Lower lobe of right lung (tissue), 2 donors: ENCODE measurements at regions not wholly inside any gene's neighbourhood (a gene's known extent, or its start where the extent isn't known, plus 50 kb on each side); places are given as distances from the start of the nearest gene placed in this dataset.

Source experiments
- ATAC-seq, 2 donors: fragments of 200-7000 bp; cut with Tn5 transposase; one replicate each; pipeline ENCODE4 v1.9.1; 2020 to 2022; ENCODE audit warnings: mild to moderate bottlenecking in 2 of 2, moderate library complexity in 2 of 2
- DNase-seq: peaks from one replicate; pipeline ENCODE4 v3.0.0-alpha.2; 2020
- H3K27ac ChIP-seq: fragments of 200-600 bp; one replicate; pipeline ENCODE4 v1.8.0; 2022
- H3K27me3 ChIP-seq: fragments of 200-600 bp; one replicate; pipeline ENCODE4 v1.8.0; 2022; ENCODE audit warnings: low read depth
- H3K36me3 ChIP-seq: fragments of 200-600 bp; one replicate; pipeline ENCODE4 v1.8.0; 2022; ENCODE audit warnings: mild to moderate bottlenecking
- H3K4me1 ChIP-seq: fragments of 200-600 bp; one replicate; pipeline ENCODE4 v1.8.0; 2022
- H3K4me3 ChIP-seq: fragments of 200-600 bp; one replicate; pipeline ENCODE4 v1.8.0; 2022; ENCODE audit warnings: mild to moderate bottlenecking
- H3K9me3 ChIP-seq: fragments of 200-600 bp; one replicate; pipeline ENCODE4 v1.8.0; 2022
- CTCF ChIP-seq: fragments of 200-600 bp; IDR thresholded peaks from one replicate; pipeline ENCODE4 v1.8.0; 2022; ENCODE audit warnings: antibody characterized with exemption, mild to moderate bottlenecking
- intact Hi-C: fragments of 100-400 bp; cut with DNase I; formaldehyde crosslinking; loops from one replicate; pipeline ENCODE4 v1.11.0; 2022
- donor health status: DM: no; HTN: yes; CAD: no; lungs with severe emphysema.

GRCh38 chr6:22882581-22882980 is 313.2 kb downstream of the HDGFL1 start:
- H3K9me3 ChIP-seq: no peaks in the 10 kb centered on the region
- DNase-seq (no peak), ATAC-seq (no peak)
- H3K27me3 ChIP-seq: no peaks in the 10 kb centered on the region
- intact Hi-C loops: no loop called here
- no peaks in the 10 kb centered on the region for H3K36me3 ChIP-seq
- no peak overlapping the region for H3K4me3 ChIP-seq
- peaks cover 14% of the 10 kb centered on the region for H3K4me1 ChIP-seq
- TF ChIP-seq CTCF: no peak
- no peak overlapping the region for H3K27ac ChIP-seq

- ATAC-seq: no peak
- no peak overlapping the region for H3K27ac ChIP-seq
- intact Hi-C loops: no loop called here
Measured at GRCh38 chr6:22883061-22883717, 313.8 kb downstream of the HDGFL1 start.

GRCh38 chr6:22884456-22884855 is 315.1 kb downstream of the HDGFL1 start:
- ATAC-seq (no peak), DNase-seq (no peak)
- intact Hi-C loops: no loop called here
- H3K27me3 ChIP-seq: no peaks in the 10 kb centered on the region
- H3K4me3 ChIP-seq: no peak overlapping the region
- H3K27ac ChIP-seq: no peak overlapping the region
- no peaks in the 10 kb centered on the region for H3K9me3 ChIP-seq
- H3K36me3 ChIP-seq: no peaks in the 10 kb centered on the region
- peaks cover 18% of the 10 kb centered on the region for H3K4me1 ChIP-seq
- TF ChIP-seq CTCF: no peak

More at GRCh38 chr6:22883061-22883717, 313.8 kb downstream of the HDGFL1 start:
- Histone ChIP-seq H3K4me3 (no peak overlapping the region), H3K27me3 (no peaks in the 10 kb centered on the region), H3K9me3 (no peaks in the 10 kb centered on the region), H3K4me1 (peaks cover 14% of the 10 kb centered on the region), H3K36me3 (no peaks in the 10 kb centered on the region)
- TF ChIP-seq CTCF: no peak
- DNase-seq: no peak

- peak in 1 of 2 donors; percentile 28 for ATAC-seq
- TF ChIP-seq CTCF: no peak
Measured at GRCh38 chr6:22886650-22887581, 317.6 kb downstream of the HDGFL1 start.

GRCh38 chr6:22888163-22888752 is 318.9 kb downstream of the HDGFL1 start:
- ATAC-seq (peak; percentile 90 to 96), DNase-seq (no peak)
- H3K27me3 ChIP-seq: no peaks in the 10 kb centered on the region
- peaks cover 4% of the 10 kb centered on the region for H3K4me1 ChIP-seq
- H3K36me3 ChIP-seq: no peaks in the 10 kb centered on the region
- intact Hi-C loops: no loop called here
- TF ChIP-seq CTCF: no peak
- no peaks in the 10 kb centered on the region for H3K9me3 ChIP-seq
- no peak overlapping the region for H3K27ac ChIP-seq
- no peak overlapping the region for H3K4me3 ChIP-seq

More at GRCh38 chr6:22886650-22887581, 317.6 kb downstream of the HDGFL1 start:
- H3K36me3 ChIP-seq: no peaks in the 10 kb centered on the region
- H3K4me3 ChIP-seq: no peak overlapping the region
- no peak overlapping the region for H3K27ac ChIP-seq
- intact Hi-C loops: no loop called here
- no peaks in the 10 kb centered on the region for H3K27me3 ChIP-seq
- no peak for DNase-seq
- no peaks in the 10 kb centered on the region for H3K9me3 ChIP-seq
- H3K4me1 ChIP-seq: peaks cover 4% of the 10 kb centered on the region
